Activated naive CD8-positive, alpha-beta T cell treated with anti-CD3 and anti-CD28 coated beads, Interleukin-2, amount 50 U/mL, for 24 hours (primary cell): ENCODE measurements at regions not wholly inside any gene's neighbourhood (a gene's known extent, or its start where the extent isn't known, plus 50 kb on each side); places are given as distances from the start of the nearest gene placed in this dataset.

Experiments used
- ATAC-seq: fragments of 150-1000 bp; cut with Tn5 transposase; one replicate; pipeline ENCODE4 v1.10.0; 2021
- DNase-seq: peaks from one replicate; pipeline ENCODE4 v3.0.0; 2021
- H3K27ac Mint-ChIP-seq: one replicate; pipeline ENCODE4 v1.8.0; 2021; ENCODE audit warnings: mild to moderate bottlenecking, mixed read lengths
- H3K27me3 Mint-ChIP-seq: one replicate; pipeline ENCODE4 v1.8.0; 2021; ENCODE audit warnings: mixed read lengths
- H3K36me3 Mint-ChIP-seq: one replicate; pipeline ENCODE4 v1.8.0; 2021; ENCODE audit warnings: low read depth, mixed read lengths
- H3K4me1 Mint-ChIP-seq: one replicate; pipeline ENCODE4 v1.8.0; 2021; ENCODE audit warnings: mixed read lengths
- H3K4me3 Mint-ChIP-seq: one replicate; pipeline ENCODE4 v1.8.0; 2021; ENCODE audit warnings: mild to moderate bottlenecking, moderate library complexity, mixed read lengths
- H3K9me3 Mint-ChIP-seq: one replicate; pipeline ENCODE4 v1.8.0; 2021; ENCODE audit warnings: mixed read lengths

DNA sequence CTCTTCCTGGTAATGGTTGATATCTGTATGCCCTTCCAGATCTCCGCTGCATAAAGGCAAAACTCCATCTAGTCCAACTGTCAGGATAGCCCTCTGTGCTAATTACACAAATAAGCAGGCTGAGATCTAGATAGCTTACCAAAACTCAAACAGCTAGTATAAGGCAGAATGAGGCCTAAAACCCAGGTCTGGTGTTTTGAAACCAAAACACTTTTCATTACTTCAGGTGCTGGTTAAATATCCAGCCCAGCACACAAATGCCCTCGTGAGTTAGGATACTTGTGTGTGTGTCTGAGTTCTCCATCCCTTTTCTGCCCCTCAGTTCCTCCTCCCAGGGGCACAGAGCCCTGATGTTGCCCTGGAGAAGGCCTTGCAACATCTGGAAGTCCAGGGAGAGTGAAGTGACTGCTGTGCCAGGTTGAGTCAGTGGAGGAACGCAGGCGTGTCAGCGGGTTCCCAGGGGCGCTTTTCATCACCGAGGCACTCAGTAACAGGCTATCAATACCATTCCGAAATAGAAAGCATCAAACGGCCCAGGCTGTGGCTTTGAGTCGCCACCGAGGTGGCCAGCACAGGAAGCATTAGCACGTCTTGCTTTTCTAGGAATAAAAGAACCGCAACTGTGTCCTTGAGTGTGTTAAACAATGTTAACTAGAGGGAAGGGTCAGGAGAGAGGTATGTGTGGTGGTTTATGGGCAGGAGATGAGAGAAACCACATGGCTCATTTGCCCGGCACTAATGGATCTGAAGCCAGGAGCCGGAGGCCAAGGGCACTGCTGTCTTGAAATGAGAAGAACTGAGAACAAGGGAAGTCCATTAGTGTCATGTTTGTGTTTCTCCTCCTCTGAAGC lies 90.7 kb upstream of the WLS start:
- ATAC-seq = no peak

DNA sequence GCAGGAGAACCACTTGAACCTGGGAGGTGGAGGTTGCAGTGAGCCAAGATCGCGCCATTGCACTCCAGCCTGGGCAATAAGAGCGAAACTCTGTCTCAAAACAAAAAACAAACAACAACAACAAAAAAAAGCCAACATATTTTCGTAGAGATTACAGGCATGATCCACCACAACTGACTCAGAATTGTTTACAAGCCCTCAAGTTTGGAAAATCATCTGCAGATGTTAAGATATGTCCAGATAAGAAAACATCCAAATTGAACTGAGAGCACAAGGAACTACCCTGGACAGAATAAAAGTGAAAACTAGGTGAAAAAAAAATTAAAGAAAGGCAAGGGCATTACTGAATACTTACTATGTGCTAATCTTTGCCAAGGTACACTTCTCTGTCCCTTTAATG lies 89.8 kb upstream of the WLS start:
- no peaks in the 10 kb centered on the region for H3K4me1 Mint-ChIP-seq
- no peaks in the 10 kb centered on the region for H3K9me3 Mint-ChIP-seq

More for the DNA sequence above, 90.7 kb upstream of the WLS start:
- Mint-ChIP-seq H3K27ac (no peak overlapping the region), H3K4me1 (no peaks in the 10 kb centered on the region), H3K4me3 (no peak overlapping the region), H3K9me3 (no peaks in the 10 kb centered on the region), H3K27me3 (no peaks in the 10 kb centered on the region), H3K36me3 (no peaks in the 10 kb centered on the region)
- no peak for DNase-seq

DNA sequence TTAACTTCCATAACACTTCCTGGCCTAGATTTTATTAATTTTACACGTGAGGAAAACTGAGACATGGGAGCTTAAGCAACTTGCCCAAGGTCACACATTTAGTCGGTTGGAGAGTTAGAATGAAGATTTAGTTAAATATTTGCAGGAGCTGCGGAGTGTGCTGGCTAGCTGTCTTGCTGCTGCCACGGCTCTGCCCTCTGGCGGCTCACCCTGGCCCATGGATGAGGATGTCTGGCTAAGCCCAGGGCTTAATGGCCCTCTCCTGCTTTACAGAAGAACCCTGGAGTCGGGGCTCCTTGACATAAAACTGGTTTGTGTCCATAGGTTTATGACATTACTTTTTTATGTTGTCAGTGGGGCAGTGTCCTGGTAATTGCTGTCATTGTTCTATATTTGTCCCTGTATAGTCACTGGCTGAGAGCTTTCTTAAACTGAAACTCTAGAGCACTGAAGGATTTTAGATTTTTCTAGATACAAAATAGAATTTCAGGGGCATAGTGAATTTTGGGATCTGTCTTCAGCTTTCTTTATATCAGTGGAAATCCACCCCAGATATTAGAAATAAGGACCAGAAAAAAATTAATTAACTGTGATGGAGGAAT lies 88.9 kb upstream of the WLS start:
- Mint-ChIP-seq H3K9me3 (no peaks in the 10 kb centered on the region), H3K27ac (no peak overlapping the region), H3K4me3 (no peak overlapping the region), H3K36me3 (no peaks in the 10 kb centered on the region), H3K27me3 (no peaks in the 10 kb centered on the region), H3K4me1 (no peaks in the 10 kb centered on the region)
- ATAC-seq = no peak
- no peak for DNase-seq

More for the DNA sequence above, 89.8 kb upstream of the WLS start:
- Mint-ChIP-seq H3K27ac (no peak overlapping the region), H3K27me3 (no peaks in the 10 kb centered on the region), H3K4me3 (no peak overlapping the region), H3K36me3 (no peaks in the 10 kb centered on the region)
- DNase-seq (no peak), ATAC-seq (no peak)

DNA sequence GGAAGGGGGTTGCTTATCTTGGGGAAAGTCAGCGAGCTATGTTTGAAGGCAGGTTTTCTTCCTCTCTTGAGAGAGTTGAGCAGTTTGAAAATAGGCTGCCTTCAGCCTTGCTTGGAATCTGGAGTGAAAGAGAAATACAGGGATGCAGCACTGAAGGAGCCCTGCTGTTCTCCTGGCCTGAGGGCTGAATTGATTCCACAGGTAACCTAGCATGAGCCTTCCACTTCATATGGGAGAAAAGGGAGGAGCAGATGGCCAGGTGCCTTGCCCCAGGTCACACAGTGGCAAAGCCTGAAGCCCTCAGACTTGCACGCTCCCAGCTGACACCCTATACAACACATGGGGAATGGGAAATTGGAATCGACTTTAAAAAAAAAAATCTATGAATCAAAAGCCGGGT lies 88.0 kb upstream of the WLS start:
- Mint-ChIP-seq H3K4me1 (no peaks in the 10 kb centered on the region), H3K27ac (no peak overlapping the region), H3K36me3 (no peaks in the 10 kb centered on the region), H3K9me3 (no peaks in the 10 kb centered on the region), H3K27me3 (no peaks in the 10 kb centered on the region), H3K4me3 (no peak overlapping the region)
- no peak for ATAC-seq
- no peak for DNase-seq

DNA sequence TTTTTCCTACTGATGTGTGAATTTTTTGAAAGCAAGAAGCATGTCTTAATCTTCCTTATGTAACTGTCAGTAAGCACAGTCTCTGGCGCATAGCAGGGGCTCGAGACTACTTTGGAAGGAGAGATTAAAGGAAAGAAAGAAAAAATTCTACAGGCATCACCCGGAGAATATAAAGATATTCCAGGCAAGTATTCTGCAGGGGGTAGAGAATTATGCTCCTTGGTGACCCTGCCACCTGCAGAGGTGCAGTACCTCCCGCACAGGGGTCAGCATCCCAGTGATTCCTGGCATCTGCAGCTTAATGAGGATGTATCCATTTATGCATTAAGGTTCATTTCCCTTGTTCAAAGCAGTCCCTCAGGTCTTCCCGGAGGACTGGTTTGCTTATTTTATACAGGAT lies 87.6 kb upstream of the WLS start:
- Mint-ChIP-seq H3K4me3 (no peak overlapping the region), H3K27ac (no peak overlapping the region), H3K27me3 (no peaks in the 10 kb centered on the region), H3K36me3 (no peaks in the 10 kb centered on the region), H3K9me3 (no peaks in the 10 kb centered on the region), H3K4me1 (no peaks in the 10 kb centered on the region)
- DNase-seq (no peak), ATAC-seq (no peak)

DNA sequence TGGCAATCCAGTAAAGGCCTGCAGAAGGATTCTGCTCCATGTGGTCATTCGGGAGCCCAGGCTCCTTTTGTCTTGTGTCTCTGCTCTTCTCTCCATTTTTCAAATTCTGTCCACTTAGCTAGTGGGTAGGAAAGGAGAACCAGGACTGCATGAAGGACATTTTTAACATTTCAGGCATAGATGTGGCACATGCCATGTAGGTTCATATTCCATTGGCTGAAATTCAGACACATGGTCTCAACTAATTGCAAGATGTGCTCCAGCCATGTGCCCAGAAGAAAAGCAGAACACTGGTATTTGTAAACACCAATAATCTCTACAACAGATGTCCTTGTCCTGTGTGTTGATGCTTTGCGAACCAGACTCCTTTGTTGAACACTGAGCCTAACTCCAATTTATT lies 85.2 kb upstream of the WLS start:
- H3K36me3 Mint-ChIP-seq = no peaks in the 10 kb centered on the region

DNA sequence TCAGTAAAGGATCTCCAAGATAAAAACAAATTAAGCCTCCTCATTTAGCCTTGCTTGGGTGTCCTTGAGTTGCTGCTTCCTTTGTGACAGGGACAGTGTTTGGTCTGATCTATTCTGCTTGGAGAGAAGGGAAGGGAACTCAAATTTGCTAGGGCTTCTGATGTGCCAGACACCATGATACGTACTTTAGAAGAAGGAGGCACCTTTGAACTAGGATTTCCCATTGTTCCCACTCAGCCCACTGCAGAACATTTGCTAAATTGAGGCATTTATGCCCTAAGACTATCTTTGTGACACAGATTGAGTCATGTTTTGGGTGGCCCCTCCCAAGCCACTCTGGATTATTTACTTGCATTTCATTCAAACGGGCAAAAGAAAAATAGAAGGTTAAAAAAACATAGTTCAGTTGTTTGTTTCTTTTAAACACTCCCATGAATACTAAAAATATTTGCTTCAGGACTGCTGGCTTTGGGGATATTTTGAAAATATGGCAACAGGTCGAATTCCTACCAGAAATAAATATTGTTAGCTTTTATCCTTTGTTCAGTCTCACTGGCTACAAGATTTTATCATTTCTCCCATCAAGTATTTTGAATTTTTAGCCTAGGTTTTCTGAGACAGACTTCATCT lies 81.9 kb upstream of the WLS start:
- H3K27me3 Mint-ChIP-seq = peaks cover 2% of the 10 kb centered on the region
- H3K4me1 Mint-ChIP-seq = no peaks in the 10 kb centered on the region
- DNase-seq (no peak), ATAC-seq (no peak)
- no peak overlapping the region for H3K4me3 Mint-ChIP-seq
- no peaks in the 10 kb centered on the region for H3K9me3 Mint-ChIP-seq
- no peaks in the 10 kb centered on the region for H3K36me3 Mint-ChIP-seq
- no peak overlapping the region for H3K27ac Mint-ChIP-seq

More for the DNA sequence above, 85.2 kb upstream of the WLS start:
- Mint-ChIP-seq H3K4me3 (no peak overlapping the region), H3K9me3 (no peaks in the 10 kb centered on the region), H3K27ac (no peak overlapping the region), H3K4me1 (no peaks in the 10 kb centered on the region), H3K27me3 (no peaks in the 10 kb centered on the region)
- DNase-seq (no peak), ATAC-seq (no peak)

DNA sequence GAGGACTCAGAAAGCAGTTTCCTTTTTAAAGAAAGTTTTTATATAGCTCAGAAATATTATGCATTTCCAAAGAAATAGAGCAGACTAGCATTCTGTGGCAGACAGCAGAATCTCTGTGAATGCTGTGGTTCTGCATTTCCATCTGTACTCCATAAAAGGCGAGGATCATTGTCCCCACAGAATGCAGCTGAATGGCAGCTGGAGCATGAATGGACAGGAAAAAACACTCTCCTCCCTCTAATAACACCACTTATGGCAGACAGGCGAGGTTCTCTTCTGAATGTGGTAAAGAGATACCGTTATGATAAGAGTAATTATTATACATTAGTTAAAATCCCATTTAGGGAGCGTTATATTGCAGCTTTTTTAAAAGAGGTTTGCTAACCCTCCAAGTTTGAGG lies 81.4 kb upstream of the WLS start:
- Mint-ChIP-seq H3K36me3 (no peaks in the 10 kb centered on the region), H3K27ac (no peak overlapping the region), H3K9me3 (no peaks in the 10 kb centered on the region), H3K4me1 (no peaks in the 10 kb centered on the region), H3K27me3 (peaks cover 2% of the 10 kb centered on the region), H3K4me3 (no peak overlapping the region)
- DNase-seq = no peak
- no peak for ATAC-seq

DNA sequence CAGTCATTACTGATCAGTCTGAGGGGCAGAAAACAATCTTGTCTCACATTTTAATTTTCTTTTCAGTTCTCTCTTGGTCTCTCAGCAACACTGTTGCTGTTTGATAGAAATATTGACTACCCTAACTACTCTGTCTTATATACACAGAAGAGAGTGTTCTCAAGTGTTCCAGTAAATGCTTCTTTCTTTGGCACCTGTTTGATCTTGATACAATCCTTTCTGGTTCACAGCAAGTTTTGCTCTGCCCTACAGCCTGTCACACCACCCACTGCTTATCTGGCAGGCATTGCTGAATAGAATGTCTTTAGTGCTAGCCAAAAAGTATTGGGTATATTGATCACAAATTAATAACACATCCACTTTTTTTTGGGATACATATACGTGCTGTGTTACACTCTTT lies 75.7 kb upstream of the WLS start:
- DNase-seq (no peak), ATAC-seq (no peak)
- Mint-ChIP-seq H3K27ac (no peak overlapping the region), H3K9me3 (peaks cover 4% of the 10 kb centered on the region), H3K4me1 (no peaks in the 10 kb centered on the region), H3K36me3 (no peaks in the 10 kb centered on the region), H3K4me3 (no peak overlapping the region), H3K27me3 (peaks cover 5% of the 10 kb centered on the region)

DNA sequence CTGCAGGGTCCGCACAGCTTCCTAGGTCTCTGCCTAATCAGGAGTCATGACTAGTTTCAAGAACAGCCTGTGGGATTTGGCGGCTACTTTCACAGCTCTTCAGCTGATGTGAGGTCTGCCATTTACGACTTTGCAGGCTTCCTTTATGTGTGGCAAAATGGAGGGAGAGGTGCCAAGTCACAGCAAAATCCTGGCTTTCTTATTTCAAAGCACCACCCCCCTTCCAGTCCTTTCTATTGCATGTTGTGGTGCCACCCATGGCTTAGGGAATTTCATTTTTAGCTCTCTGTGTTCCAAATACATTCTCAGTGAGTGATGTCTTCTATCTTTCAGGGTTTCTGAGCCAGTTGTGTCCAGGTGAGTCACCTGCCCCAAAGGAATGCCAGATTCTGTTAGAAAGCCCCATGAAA lies 75.1 kb upstream of the WLS start:
- DNase-seq = no peak

DNA sequence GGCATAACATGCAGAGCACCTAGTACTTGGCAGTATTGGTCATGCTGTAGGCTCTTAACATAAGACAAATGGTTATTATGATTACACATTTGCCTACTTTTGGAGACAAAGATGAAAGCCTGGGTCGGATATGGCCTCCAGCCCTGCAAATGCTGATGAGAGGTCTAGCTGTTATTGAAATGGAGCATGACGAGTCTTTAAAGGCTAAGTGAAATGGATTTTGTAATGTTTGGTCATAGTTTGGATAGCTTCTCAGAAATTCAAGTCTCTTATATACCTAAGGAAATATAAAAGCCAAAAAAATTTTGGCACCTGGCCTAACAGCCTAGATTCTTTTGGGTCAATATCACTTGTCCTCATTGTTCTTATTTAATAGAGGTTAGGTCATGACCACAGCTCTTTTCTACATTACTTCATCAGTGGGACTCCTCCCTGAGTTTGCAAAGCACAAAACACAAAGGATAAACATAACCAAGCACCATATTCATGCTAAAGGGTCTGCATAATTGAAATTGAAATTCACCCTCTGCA lies 69.2 kb upstream of the WLS start:
- Mint-ChIP-seq H3K27ac (no peak overlapping the region), H3K27me3 (peaks cover 3% of the 10 kb centered on the region), H3K4me3 (no peak overlapping the region), H3K4me1 (no peaks in the 10 kb centered on the region), H3K9me3 (peaks cover 3% of the 10 kb centered on the region), H3K36me3 (no peaks in the 10 kb centered on the region)
- DNase-seq (no peak), ATAC-seq (no peak)

More for the DNA sequence above, 75.1 kb upstream of the WLS start:
- ATAC-seq = no peak
- no peak overlapping the region for H3K27ac Mint-ChIP-seq
- peaks cover 5% of the 10 kb centered on the region for H3K27me3 Mint-ChIP-seq
- H3K4me1 Mint-ChIP-seq = no peaks in the 10 kb centered on the region
- H3K4me3 Mint-ChIP-seq = no peak overlapping the region
- no peaks in the 10 kb centered on the region for H3K36me3 Mint-ChIP-seq
- peaks cover 4% of the 10 kb centered on the region for H3K9me3 Mint-ChIP-seq

DNA sequence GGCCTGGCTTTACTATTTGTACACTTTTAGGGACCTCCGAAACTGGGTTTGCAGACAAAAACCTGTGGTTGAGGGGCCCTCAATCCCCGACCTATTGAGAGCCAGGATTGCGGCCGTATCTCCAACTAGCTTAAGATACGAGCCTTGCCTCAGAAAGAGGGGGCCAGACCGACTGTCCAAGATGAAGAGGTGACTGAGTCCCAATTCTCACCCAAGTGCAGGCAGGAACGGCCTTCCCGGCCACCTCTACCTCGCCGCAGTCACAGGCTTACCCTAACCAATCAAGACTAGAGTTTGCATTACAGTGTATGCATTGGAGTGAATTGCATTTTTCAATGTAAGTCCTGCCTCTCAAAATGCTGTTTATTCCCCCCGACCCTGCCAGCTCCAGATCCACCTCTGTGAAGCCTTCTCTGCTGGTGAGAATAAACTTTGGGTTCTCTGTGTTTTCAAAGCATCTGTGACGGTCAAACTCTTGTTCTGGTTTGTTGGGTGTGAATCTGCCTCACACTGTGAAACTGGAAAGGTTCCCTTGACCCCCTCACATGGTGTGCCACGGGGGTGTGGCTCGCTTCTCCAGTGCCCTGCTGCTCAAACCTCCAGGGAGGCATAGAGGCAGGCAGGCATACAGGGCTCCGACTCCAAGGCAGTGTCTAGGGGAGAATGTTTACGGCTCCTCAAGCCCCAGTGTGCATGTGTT lies 62.2 kb upstream of the WLS start:
- no peak overlapping the region for H3K27ac Mint-ChIP-seq
- ATAC-seq = no peak
- DNase-seq = no peak
- no peaks in the 10 kb centered on the region for H3K27me3 Mint-ChIP-seq
- no peaks in the 10 kb centered on the region for H3K36me3 Mint-ChIP-seq
- no peaks in the 10 kb centered on the region for H3K4me1 Mint-ChIP-seq
- no peak overlapping the region for H3K4me3 Mint-ChIP-seq
- no peaks in the 10 kb centered on the region for H3K9me3 Mint-ChIP-seq

DNA sequence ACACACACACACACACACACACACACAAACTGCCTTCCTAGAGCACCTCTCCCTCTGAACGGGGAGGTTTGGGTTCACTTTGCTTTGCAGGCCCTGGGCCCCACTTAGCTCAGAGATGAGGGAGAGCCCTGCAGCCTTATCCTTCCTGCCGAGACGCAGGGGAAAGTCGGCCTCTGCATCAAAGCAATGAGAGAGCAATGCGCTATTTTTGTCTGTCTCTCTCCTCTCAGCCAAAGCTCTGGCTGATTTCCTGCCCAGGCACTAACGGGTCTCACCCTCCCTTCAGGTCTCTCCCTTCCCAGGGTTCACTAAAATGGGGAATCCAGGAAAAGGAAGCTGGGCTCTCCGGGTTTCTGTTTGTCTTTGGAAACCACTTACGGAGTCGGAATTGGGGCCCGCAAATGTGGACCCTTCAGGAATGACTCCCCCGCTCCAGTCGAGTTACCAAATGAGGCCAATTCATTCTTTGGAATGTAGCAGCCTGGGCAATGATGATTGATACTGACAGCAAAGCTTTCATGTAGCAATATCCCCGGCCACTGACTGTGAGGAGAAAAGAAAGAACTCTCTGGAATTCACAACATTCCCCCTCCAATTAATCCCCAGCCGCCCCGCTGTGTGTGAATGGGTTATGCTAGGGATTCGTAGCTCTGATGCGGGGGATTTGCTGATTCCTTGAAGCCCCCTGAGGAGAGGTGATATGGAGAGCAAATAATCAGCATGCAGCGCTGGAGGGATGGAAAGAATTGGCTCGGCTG lies 61.5 kb upstream of the WLS start:
- H3K9me3 Mint-ChIP-seq = no peaks in the 10 kb centered on the region
- ATAC-seq = no peak
- no peak overlapping the region for H3K27ac Mint-ChIP-seq
- H3K27me3 Mint-ChIP-seq = no peaks in the 10 kb centered on the region
- H3K36me3 Mint-ChIP-seq = no peaks in the 10 kb centered on the region
- no peak for DNase-seq
- no peaks in the 10 kb centered on the region for H3K4me1 Mint-ChIP-seq
- H3K4me3 Mint-ChIP-seq = no peak overlapping the region

DNA sequence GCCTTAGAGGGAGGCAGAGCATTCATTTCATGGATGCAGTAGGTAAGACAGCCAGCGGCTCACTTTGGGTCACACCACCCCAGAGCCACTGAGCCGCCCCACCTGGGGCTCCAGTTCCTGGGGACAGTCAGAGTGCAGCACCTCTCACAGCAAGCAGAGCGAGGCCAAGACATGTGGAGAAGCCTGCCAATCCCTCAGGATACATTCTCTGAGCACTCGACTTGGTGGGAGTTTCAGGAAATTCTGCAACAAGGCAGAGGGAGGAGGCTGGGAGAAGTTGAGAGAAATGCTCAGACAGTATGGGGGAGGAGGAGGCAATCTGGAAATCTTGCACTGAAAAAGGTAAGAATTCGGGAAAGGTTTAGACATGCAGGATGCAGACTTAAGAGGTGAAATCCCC lies 60.8 kb upstream of the WLS start:
- ATAC-seq (no peak), DNase-seq (no peak)
- Mint-ChIP-seq H3K36me3 (no peaks in the 10 kb centered on the region), H3K4me1 (no peaks in the 10 kb centered on the region), H3K27me3 (no peaks in the 10 kb centered on the region), H3K27ac (no peak overlapping the region), H3K4me3 (no peak overlapping the region), H3K9me3 (no peaks in the 10 kb centered on the region)
